Gastroesophageal sphincter (tissue), 4 donors: ENCODE measurements at regions not wholly inside any gene's neighbourhood (a gene's known extent, or its start where the extent isn't known, plus 50 kb on each side); places are given as distances from the start of the nearest gene placed in this dataset.

Source experiments
- ATAC-seq: fragments of 150-250 bp; one replicate; pipeline ENCODE4 v1.9.1; 2016; ENCODE audit warnings: mild to moderate bottlenecking, moderate library complexity
- H3K27ac ChIP-seq, 4 donors: fragments of 200-600 bp; sonication (generic) in 3 of 4; 1 replicate in 3 of 4; 2 replicates in 1 of 4; pipeline ENCODE4 v1.5.1; 2016 to 2019
- H3K27me3 ChIP-seq: fragments of 200-600 bp; sonication (generic); one replicate; pipeline ENCODE4 v1.5.1; 2019
- H3K36me3 ChIP-seq, 2 donors: fragments of 200-600 bp; sonication (generic); one replicate each; pipeline ENCODE4 v1.5.1; 2019; ENCODE audit warnings: control low read depth in 1 of 2
- H3K4me1 ChIP-seq, 3 donors: fragments of 200-600 bp; sonication (generic); 1 replicate in 2 of 3; 2 replicates in 1 of 3; pipeline ENCODE4 v1.5.1; 2016 to 2019; ENCODE audit warnings: control low read depth in 2 of 3
- H3K4me3 ChIP-seq, 2 donors: fragments of 200-600 bp; sonication (generic); one replicate each; pipeline ENCODE4 v1.5.1; 2019; ENCODE audit warnings: mild to moderate bottlenecking in 1 of 2, moderate library complexity in 1 of 2
- H3K9me3 ChIP-seq, 3 donors: fragments of 200-600 bp; sonication (generic); one replicate each; pipeline ENCODE4 v1.5.1; 2017 to 2019; ENCODE audit warnings: control low read depth in 2 of 3
- EP300 ChIP-seq: sonication (generic); formaldehyde crosslinking; IDR thresholded peaks from one replicate; pipeline ENCODE4 v1.6.1; 2017; ENCODE audit warnings: antibody characterized with exemption, mild to moderate bottlenecking
- POLR2A ChIP-seq, 2 donors: fragments of 450-650 bp; IDR thresholded peaks; one replicate each; pipeline ENCODE4 v1.6.1; 2017; ENCODE audit warnings: antibody characterized with exemption in 2 of 2, mild to moderate bottlenecking in 2 of 2, moderate library complexity in 1 of 2
- POLR2AphosphoS5 ChIP-seq: sonication (generic); formaldehyde crosslinking; IDR thresholded peaks from one replicate; pipeline ENCODE4 v1.6.1; 2017; ENCODE audit warnings: antibody characterized with exemption
- WGBS, 2 donors: methylation state at CpG; one replicate each; pipeline ENCODE4 v1.1.5; 2018; ENCODE audit warnings: low coverage in 1 of 2; 5-methylcytosine and 5-hydroxymethylcytosine counted together
- TF ChIP-seq, protein P1 (sequence below), 4 experiments: fragments of 200-600 bp in 2 of 4; fragments of 450-650 bp in 2 of 4; sonication (generic) in 1 of 4; IDR thresholded peaks; one replicate each; pipeline ENCODE4 v1.5.1; 2017 to 2019; ENCODE audit warnings: antibody characterized with exemption in 4 of 4, mild to moderate bottlenecking in 2 of 4, moderate library complexity in 2 of 4

DNA sequence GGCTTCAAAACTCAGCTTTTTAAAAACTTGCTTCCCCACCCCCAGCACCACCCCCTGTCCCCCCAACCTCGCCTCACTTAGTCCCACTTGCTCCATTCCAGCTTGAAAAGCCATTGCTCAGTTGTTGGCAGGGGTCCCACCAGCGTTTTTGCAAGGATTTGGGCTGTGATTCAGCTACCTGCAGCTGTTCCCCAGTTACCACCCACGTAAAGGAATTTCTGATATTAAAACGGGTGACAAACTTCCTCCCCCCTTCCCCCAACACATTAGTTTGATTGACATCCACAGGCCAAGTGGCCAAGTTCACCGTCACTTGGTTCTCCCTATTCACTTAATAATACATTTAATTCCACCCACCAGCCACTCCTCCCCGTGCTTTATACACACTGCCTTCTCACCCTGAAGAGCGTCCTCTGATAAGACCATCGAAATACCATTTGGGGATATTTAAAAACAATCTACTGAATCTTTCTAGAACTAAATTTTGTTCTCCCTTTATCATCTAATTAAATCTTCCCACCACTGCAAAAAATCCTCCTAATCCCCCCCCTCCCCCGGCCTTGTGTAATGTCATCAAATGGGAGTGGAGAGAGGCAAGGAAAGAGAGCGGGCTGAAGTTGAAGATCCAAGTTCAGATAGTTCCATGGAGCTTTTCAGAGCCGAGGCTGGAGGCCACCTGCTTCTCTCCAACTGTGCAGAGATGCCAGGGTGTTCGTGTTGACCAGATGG, 55.1 kb downstream of the SOX9 start:
- Histone ChIP-seq H3K9me3 (no peaks in the 10 kb centered on the region), H3K36me3 (no peaks in the 10 kb centered on the region), H3K4me1 (no peaks in the 10 kb centered on the region), H3K27ac (no peak overlapping the region), H3K4me3 (no peak overlapping the region), H3K27me3 (peaks cover 36% of the 10 kb centered on the region)
- 36 to 50% methylated on average over 10 of the region's 12 CpGs for whole genome bisulfite sequencing, 2 donors
- no peak for ATAC-seq
- TF ChIP-seq POLR2AphosphoS5 = no peak
- TF ChIP-seq POLR2A (IDR thresholded peaks at IDR 0.05) = no peak
- TF ChIP-seq EP300 = no peak
- TF ChIP-seq, protein P1, sequence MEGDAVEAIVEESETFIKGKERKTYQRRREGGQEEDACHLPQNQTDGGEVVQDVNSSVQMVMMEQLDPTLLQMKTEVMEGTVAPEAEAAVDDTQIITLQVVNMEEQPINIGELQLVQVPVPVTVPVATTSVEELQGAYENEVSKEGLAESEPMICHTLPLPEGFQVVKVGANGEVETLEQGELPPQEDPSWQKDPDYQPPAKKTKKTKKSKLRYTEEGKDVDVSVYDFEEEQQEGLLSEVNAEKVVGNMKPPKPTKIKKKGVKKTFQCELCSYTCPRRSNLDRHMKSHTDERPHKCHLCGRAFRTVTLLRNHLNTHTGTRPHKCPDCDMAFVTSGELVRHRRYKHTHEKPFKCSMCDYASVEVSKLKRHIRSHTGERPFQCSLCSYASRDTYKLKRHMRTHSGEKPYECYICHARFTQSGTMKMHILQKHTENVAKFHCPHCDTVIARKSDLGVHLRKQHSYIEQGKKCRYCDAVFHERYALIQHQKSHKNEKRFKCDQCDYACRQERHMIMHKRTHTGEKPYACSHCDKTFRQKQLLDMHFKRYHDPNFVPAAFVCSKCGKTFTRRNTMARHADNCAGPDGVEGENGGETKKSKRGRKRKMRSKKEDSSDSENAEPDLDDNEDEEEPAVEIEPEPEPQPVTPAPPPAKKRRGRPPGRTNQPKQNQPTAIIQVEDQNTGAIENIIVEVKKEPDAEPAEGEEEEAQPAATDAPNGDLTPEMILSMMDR (IDR thresholded peaks at IDR 0.05) = no peak

DNA sequence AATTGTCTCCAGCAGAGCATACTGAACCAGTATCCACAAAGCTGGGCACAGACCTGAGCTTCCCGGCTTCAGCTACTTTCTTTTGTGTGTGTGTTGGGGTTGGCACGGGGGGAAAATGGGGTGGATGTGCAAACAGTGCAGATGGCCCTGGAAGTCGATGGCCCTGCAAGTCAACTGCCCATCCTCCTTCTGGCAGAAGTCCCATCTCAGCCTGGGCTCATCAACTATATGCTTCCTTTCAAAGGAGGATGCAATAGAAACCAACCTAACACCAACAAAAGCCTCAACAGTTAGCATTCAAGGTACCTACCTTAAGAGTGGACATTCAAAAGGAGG, 55.7 kb downstream of the SOX9 start:
- no peak for TF ChIP-seq POLR2A (IDR thresholded peaks at IDR 0.05)
- no peak for TF ChIP-seq EP300
- TF ChIP-seq POLR2AphosphoS5 = no peak
- TF ChIP-seq, protein P1 (IDR thresholded peaks at IDR 0.05) = no peak
- no peak overlapping the region for H3K4me3 ChIP-seq
- WGBS, 2 donors = 83 to 100% methylated on average over 1 of the region's 3 CpGs
- H3K27me3 ChIP-seq = peaks cover 41% of the 10 kb centered on the region
- H3K9me3 ChIP-seq = no peaks in the 10 kb centered on the region
- ATAC-seq = no peak
- no peak overlapping the region for H3K27ac ChIP-seq
- no peaks in the 10 kb centered on the region for H3K36me3 ChIP-seq
- no peaks in the 10 kb centered on the region for H3K4me1 ChIP-seq

DNA sequence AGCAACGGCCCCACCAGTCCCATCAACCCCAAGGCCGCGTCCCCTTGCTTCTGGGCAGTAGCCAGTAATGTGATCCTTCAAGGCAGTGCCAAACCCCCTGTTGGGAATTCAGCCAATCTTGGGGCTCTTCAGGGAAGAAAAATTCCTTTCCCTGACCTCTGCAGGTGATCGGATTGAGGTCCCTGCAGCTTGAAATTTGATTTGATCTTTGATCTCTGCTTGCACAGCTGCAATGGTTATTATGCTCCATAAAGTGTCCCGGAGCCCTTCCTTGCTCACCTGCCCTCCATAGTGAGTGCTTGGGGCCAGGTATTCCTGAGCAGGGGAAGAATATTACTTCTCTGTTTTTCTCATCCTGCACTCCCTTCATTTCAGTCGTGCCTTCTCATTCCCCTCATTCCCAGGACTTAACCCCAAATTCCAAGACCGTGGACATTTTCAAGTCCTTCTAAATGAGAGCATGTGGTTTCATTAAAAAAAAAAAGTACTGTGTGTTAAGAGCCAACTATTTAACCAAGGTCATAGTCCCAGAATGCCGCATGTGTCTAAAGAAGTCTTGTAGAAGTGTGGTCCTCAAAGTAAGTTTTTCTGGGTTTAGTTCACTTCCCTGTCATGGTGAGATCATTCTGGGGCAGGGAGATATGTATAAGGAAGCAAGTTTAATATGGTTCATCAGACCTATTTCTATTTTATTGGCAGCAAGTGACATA, 56.3 kb downstream of the SOX9 start:
- Histone ChIP-seq H3K27ac (no peak overlapping the region), H3K27me3 (peaks cover 45% of the 10 kb centered on the region), H3K36me3 (no peaks in the 10 kb centered on the region), H3K4me3 (no peak overlapping the region), H3K4me1 (no peaks in the 10 kb centered on the region), H3K9me3 (no peaks in the 10 kb centered on the region)
- TF ChIP-seq POLR2A (IDR thresholded peaks at IDR 0.05) = no peak
- TF ChIP-seq POLR2AphosphoS5 = no peak
- TF ChIP-seq EP300 = no peak
- TF ChIP-seq, protein P1 (IDR thresholded peaks at IDR 0.05) = no peak
- WGBS, 2 donors = 40 to 54% methylated on average over 2 to 6 of the region's 8 CpGs
- ATAC-seq = no peak

DNA sequence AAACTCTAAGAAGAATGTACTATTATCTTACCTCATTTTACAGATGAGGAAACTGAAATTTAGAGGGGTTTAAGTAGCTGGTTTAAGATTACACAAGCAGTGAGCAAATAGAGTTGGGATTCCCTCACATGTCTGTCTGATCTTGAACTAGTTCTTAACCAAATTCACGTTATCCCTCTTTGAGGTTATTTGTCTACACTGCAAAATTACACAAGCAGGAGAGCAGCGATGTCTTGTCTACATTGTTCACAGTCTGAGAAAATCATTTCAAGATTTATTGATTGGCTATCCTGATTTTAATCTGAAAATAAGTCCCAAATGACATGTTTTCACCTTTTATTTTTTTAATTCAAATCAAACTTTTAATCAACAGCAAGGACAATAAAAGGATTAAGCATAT, 56.9 kb downstream of the SOX9 start:
- TF ChIP-seq, protein P1 (IDR thresholded peaks at IDR 0.05) = no peak
- TF ChIP-seq EP300 (no peak), POLR2AphosphoS5 (no peak), POLR2A (IDR thresholded peaks at IDR 0.05) (no peak)

DNA sequence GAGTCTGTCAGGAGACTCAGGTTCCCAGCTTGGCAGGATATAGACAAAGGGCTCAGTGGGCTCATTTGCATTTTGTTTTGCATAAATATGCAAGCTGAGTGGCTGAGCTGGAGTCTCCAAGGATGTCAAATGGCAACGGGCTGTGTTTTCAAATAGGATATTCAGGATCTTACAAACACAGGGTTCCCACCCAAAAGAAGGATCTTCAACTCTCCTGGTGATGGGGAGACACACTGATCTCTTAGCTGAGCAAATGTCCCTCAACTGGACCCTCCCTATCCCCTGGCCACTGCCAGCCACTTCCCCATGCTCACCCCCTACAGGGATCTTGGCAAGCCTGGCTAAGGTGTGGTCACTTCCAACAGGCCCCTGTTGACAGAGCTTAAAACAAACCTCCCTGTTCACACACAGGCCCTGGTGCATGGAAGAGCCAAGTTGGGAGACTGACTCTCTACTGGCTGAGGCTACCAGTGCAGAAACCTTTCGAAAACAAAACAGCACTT, 61.6 kb downstream of the SOX9 start:
- WGBS, 2 donors = 46 to 52% methylated on average over 2 of the region's 2 CpGs
- no peak overlapping the region for H3K27ac ChIP-seq
- H3K36me3 ChIP-seq = no peaks in the 10 kb centered on the region
- no peak overlapping the region for H3K4me3 ChIP-seq
- H3K4me1 ChIP-seq = peaks cover 0 to 4% (median 0%) of the 10 kb centered on the region in 3 donors
- ATAC-seq = no peak
- H3K9me3 ChIP-seq = no peaks in the 10 kb centered on the region
- TF ChIP-seq EP300 = no peak
- no peak for TF ChIP-seq POLR2AphosphoS5
- TF ChIP-seq POLR2A (IDR thresholded peaks at IDR 0.05) = no peak
- TF ChIP-seq, protein P1 (IDR thresholded peaks at IDR 0.05) = no peak
- H3K27me3 ChIP-seq = peaks cover 22% of the 10 kb centered on the region

More for the DNA sequence above, 56.9 kb downstream of the SOX9 start:
- ATAC-seq = no peak
- Histone ChIP-seq H3K27me3 (peaks cover 45% of the 10 kb centered on the region), H3K4me3 (no peak overlapping the region), H3K4me1 (no peaks in the 10 kb centered on the region), H3K9me3 (no peaks in the 10 kb centered on the region), H3K27ac (no peak overlapping the region), H3K36me3 (no peaks in the 10 kb centered on the region)
- WGBS, 2 donors = 90 to 100% methylated on average over 2 of the region's 2 CpGs
